ENCODE measurements at regions not wholly inside any gene's neighbourhood (a gene's known extent, or its start where the extent isn't known, plus 50 kb on each side); places are given as distances from the start of the nearest gene placed in this dataset.

- no peak for DNase-seq (ENCODE audit: extremely low read depth, low read depth)
- TF ChIP-seq CTCF (IDR thresholded peaks at IDR 0.05; ENCODE audit: low read depth, low read length, missing control alignments), result no peak
- H3K4me3 ChIP-seq (replicated peaks; ENCODE audit: low read depth, low read length), result no peak overlapping the region
Measured at GRCh38 chr4:117429506-117429905, 344.1 kb upstream of the TRAM1L1 start.

GRCh38 chr4:117434424-117434823 is 349.0 kb upstream of the TRAM1L1 start:
- TF ChIP-seq CTCF (IDR thresholded peaks at IDR 0.05; ENCODE audit: low read depth, low read length, missing control alignments), result no peak
- H3K4me3 ChIP-seq (replicated peaks; ENCODE audit: low read depth, low read length), result no peak overlapping the region
- DNase-seq (ENCODE audit: extremely low read depth, low read depth), result no peak

GRCh38 chr4:117447925-117448324 is 362.5 kb upstream of the TRAM1L1 start:
- no peak for DNase-seq (ENCODE audit: extremely low read depth, low read depth)
- no peak overlapping the region for H3K4me3 ChIP-seq (replicated peaks; ENCODE audit: low read depth, low read length)

GRCh38 chr4:117455088-117455487 is 369.7 kb upstream of the TRAM1L1 start:
- DNase-seq (ENCODE audit: extremely low read depth, low read depth), result no peak
- H3K4me3 ChIP-seq (replicated peaks; ENCODE audit: low read depth, low read length), result no peak overlapping the region
- no peak for TF ChIP-seq CTCF (IDR thresholded peaks at IDR 0.05; ENCODE audit: low read depth, low read length, missing control alignments)

More at GRCh38 chr4:117447925-117448324, 362.5 kb upstream of the TRAM1L1 start:
- TF ChIP-seq CTCF (IDR thresholded peaks at IDR 0.05; ENCODE audit: low read depth, low read length, missing control alignments), result peak; percentile 34

GRCh38 chr4:117466388-117466787 is 381.0 kb upstream of the TRAM1L1 start:
- TF ChIP-seq CTCF (IDR thresholded peaks at IDR 0.05; ENCODE audit: low read depth, low read length, missing control alignments), result no peak
- no peak overlapping the region for H3K4me3 ChIP-seq (replicated peaks; ENCODE audit: low read depth, low read length)
- DNase-seq (ENCODE audit: extremely low read depth, low read depth), result no peak

- H3K4me3 ChIP-seq (replicated peaks; ENCODE audit: low read depth, low read length), result no peak overlapping the region
- DNase-seq (ENCODE audit: extremely low read depth, low read depth), result no peak
- no peak for TF ChIP-seq CTCF (IDR thresholded peaks at IDR 0.05; ENCODE audit: low read depth, low read length, missing control alignments)
Measured at GRCh38 chr4:117467404-117467803, 382.0 kb upstream of the TRAM1L1 start.

- no peak for DNase-seq (ENCODE audit: extremely low read depth, low read depth)
- no peak for TF ChIP-seq CTCF (IDR thresholded peaks at IDR 0.05; ENCODE audit: low read depth, low read length, missing control alignments)
- H3K4me3 ChIP-seq (replicated peaks; ENCODE audit: low read depth, low read length), result no peak overlapping the region
Measured at GRCh38 chr4:117474987-117475386, 389.6 kb upstream of the TRAM1L1 start.

Measured in HFF-Myc (cell line).